Esophagus squamous epithelium (tissue), 5 donors: ENCODE measurements at regions not wholly inside any gene's neighbourhood (a gene's known extent, or its start where the extent isn't known, plus 50 kb on each side); places are given as distances from the start of the nearest gene placed in this dataset.

Source experiments
- DNase-seq: peaks from one replicate; lab custom pipeline; 2025; lab: John Stamatoyannopoulos, UW
- H3K27ac ChIP-seq, 4 donors: fragments of 200-600 bp; sonication (generic); one replicate each; pipeline ENCODE4 v1.5.1; 2016 to 2019; ENCODE audit warnings: mild to moderate bottlenecking in 1 of 4
- H3K27me3 ChIP-seq, 4 donors: fragments of 200-600 bp; sonication (generic); 1 replicate in 3 of 4; 2 replicates in 1 of 4; pipeline versions ENCODE4 v1.5.1 to v1.6.0; 2017 to 2021; ENCODE audit warnings: antibody characterized with exemption in 1 of 4
- H3K36me3 ChIP-seq, 3 donors: fragments of 200-600 bp; sonication (generic); one replicate each; pipeline ENCODE4 v1.5.1; 2016 to 2019
- H3K4me1 ChIP-seq, 3 donors: fragments of 200-600 bp; sonication (generic); one replicate each; pipeline ENCODE4 v1.5.1; 2017 to 2019
- H3K4me3 ChIP-seq, 4 donors: fragments of 200-600 bp; sonication (generic); 1 replicate in 3 of 4; 2 replicates in 1 of 4; pipeline ENCODE4 v1.5.1; 2016 to 2019; ENCODE audit warnings: mild to moderate bottlenecking in 2 of 4, moderate library complexity in 1 of 4
- H3K9me3 ChIP-seq, 3 donors: fragments of 200-600 bp; sonication (generic); one replicate each; pipeline ENCODE4 v1.5.1; 2016 to 2019
- POLR2A ChIP-seq, 4 donors: fragments of 450-650 bp; IDR thresholded peaks; one replicate each; pipeline ENCODE4 v1.6.1; 2017; ENCODE audit warnings: antibody characterized with exemption in 4 of 4, mild to moderate bottlenecking in 4 of 4, moderate library complexity in 3 of 4
- WGBS, 2 donors: methylation state at CpG; one replicate each; pipeline ENCODE4 v1.1.5; 2018; 5-methylcytosine and 5-hydroxymethylcytosine counted together
- intact Hi-C: fragments of 100-400 bp; cut with DNase I; formaldehyde crosslinking; loops from one replicate; pipeline ENCODE4 v1.15.0; 2022
- TF ChIP-seq, protein P1 (sequence below), 6 experiments: fragments of 450-650 bp in 4 of 6; fragments of 200-600 bp in 2 of 6; sonication (generic) in 2 of 6; IDR thresholded peaks; one replicate each; pipeline ENCODE4 v1.5.1; 2016 to 2019; ENCODE audit warnings: antibody characterized with exemption in 6 of 6, mild to moderate bottlenecking in 4 of 6, moderate library complexity in 4 of 6
- donor health status: DM: yes; HTN: yes; CAD: no.

DNA sequence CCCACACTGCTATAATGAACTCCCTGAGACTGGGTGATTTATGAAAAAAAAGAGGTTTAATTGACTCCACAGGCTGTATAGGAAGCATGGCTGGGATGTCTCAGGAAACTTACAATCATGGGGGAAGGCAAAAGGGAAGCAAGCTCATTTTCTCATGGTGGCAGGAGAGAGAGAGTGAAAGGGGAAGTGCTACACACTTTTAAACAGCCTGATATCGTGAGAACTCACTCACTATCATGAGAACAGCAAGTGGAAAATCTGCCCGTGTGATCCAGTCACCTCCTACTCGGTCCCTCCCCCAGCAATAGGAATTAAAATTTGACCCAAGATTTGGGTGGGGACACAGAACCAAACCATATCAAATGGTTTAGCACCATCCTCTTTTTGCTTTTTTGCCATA lies 116.6 kb upstream of the CEP162 start:
- Histone ChIP-seq H3K36me3 (no peaks in the 10 kb centered on the region), H3K27ac (no peak overlapping the region), H3K9me3 (no peaks in the 10 kb centered on the region), H3K27me3 (no peaks in the 10 kb centered on the region), H3K4me1 (no peaks in the 10 kb centered on the region), H3K4me3 (no peak overlapping the region)
- 52 to 65% methylated on average over 3 of the region's 3 CpGs for WGBS, 2 donors
- DNase-seq, result no peak
- TF ChIP-seq, protein P1, sequence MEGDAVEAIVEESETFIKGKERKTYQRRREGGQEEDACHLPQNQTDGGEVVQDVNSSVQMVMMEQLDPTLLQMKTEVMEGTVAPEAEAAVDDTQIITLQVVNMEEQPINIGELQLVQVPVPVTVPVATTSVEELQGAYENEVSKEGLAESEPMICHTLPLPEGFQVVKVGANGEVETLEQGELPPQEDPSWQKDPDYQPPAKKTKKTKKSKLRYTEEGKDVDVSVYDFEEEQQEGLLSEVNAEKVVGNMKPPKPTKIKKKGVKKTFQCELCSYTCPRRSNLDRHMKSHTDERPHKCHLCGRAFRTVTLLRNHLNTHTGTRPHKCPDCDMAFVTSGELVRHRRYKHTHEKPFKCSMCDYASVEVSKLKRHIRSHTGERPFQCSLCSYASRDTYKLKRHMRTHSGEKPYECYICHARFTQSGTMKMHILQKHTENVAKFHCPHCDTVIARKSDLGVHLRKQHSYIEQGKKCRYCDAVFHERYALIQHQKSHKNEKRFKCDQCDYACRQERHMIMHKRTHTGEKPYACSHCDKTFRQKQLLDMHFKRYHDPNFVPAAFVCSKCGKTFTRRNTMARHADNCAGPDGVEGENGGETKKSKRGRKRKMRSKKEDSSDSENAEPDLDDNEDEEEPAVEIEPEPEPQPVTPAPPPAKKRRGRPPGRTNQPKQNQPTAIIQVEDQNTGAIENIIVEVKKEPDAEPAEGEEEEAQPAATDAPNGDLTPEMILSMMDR (IDR thresholded peaks at IDR 0.05), result no peak
- TF ChIP-seq POLR2A (IDR thresholded peaks at IDR 0.05), result no peak
- intact Hi-C loops, result no loop called here

DNA sequence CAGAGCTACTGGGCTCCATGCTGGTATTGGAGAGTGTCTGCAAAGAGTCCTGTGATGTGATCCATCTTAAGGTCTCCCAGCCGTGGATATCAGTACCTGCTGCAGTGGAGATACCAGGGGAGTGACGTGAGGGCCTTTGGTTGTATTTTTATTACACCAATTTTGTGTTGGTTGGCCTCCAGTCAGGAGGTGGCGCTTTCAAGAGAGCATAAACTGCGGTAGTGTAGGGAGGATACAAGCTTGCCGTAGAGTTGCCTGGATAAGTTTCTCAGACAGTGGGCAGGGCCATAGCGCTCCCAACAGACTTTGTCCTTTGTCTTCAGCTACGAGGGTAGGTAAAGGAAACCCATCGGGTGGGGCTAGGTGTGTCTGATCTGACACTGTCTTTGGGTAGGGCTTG lies 113.0 kb upstream of the CEP162 start:
- H3K27ac ChIP-seq, result no peak overlapping the region
- TF ChIP-seq, protein P1 (IDR thresholded peaks at IDR 0.05), result no peak
- TF ChIP-seq POLR2A (IDR thresholded peaks at IDR 0.05), result no peak
- 77% methylated on average over 8 of the region's 8 CpGs for WGBS, 2 donors
- H3K9me3 ChIP-seq, result no peaks in the 10 kb centered on the region
- H3K4me1 ChIP-seq, result no peaks in the 10 kb centered on the region
- DNase-seq, result no peak
- intact Hi-C loops, result no loop called here
- H3K36me3 ChIP-seq, result no peaks in the 10 kb centered on the region
- H3K27me3 ChIP-seq, result no peaks in the 10 kb centered on the region
- no peak overlapping the region for H3K4me3 ChIP-seq

DNA sequence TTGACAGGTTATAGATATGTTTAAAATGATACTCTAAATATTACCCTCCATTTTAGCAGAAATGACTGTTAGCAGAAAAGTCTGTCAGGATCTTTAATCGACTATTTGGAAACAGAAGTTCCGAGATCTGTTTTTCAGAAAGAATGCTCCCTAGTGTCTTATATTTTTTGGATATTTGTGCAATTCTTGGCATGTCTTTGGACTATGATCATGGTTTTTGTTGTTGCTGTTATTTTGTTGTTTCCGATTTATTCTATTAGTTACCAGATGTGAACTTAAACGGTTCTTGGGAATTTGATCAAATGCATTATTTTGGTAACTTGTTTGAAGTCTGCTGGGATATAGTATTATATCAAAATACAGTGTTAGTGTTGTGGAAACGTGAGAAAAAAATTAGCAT lies 106.4 kb upstream of the CEP162 start:
- Histone ChIP-seq H3K4me3 (no peak overlapping the region), H3K9me3 (no peaks in the 10 kb centered on the region), H3K36me3 (no peaks in the 10 kb centered on the region), H3K27me3 (no peaks in the 10 kb centered on the region), H3K27ac (no peak overlapping the region), H3K4me1 (no peaks in the 10 kb centered on the region)
- 56 to 63% methylated on average over 5 of the region's 5 CpGs for WGBS, 2 donors
- intact Hi-C loops, result no loop called here
- DNase-seq, result no peak
- TF ChIP-seq POLR2A (IDR thresholded peaks at IDR 0.05), result no peak
- TF ChIP-seq, protein P1 (IDR thresholded peaks at IDR 0.05), result no peak

DNA sequence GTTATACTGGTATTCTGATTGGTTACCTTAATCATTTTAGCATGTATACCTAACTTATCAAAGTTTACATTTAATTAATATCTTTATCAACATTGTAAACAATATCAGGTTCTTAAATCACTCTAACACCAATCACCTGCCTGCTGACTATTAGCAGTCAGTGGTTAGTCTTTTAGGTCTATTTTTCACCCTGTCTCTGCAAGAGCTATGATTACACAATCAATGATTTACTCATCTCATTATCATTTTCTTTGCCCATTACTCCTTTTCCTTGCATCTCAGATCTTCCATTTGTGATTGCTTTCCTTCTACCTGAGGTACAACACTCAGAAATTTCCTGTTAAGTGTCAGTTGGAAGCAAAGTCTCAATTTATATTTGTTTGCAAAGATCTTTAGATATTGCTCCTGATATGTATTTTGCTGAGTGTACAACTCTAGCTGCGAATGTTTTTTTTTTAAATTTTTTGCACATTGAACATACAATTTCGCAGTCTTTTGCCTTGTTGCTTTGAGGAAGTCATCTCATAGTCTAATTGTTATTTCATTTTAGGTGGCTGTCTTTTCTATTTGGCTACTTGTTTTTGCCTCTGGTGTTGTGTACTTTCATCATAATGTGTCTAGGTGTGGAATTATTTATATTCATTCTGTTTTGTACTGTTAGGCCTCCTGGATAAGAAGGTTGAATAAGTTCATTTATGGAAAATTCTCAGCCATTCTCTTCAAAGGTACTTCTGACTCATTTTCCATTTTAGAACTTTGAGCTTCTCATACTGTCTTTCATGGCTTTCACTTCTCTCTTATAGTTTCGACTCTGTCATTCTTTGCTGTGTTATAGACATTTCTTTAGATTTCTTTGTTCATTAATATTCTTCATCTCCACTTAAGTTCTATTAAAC lies 104.9 kb upstream of the CEP162 start:
- no peaks in the 10 kb centered on the region for H3K4me1 ChIP-seq
- no peaks in the 10 kb centered on the region for H3K27me3 ChIP-seq
- no peak overlapping the region for H3K4me3 ChIP-seq
- no peaks in the 10 kb centered on the region for H3K9me3 ChIP-seq
- no peak for DNase-seq
- H3K36me3 ChIP-seq, result no peaks in the 10 kb centered on the region
- WGBS, 2 donors, result 54 to 68% methylated on average over 3 of the region's 3 CpGs
- TF ChIP-seq, protein P1 (IDR thresholded peaks at IDR 0.05), result no peak
- no peak for TF ChIP-seq POLR2A (IDR thresholded peaks at IDR 0.05)
- H3K27ac ChIP-seq, result no peak overlapping the region
- intact Hi-C loops, result no loop called here

DNA sequence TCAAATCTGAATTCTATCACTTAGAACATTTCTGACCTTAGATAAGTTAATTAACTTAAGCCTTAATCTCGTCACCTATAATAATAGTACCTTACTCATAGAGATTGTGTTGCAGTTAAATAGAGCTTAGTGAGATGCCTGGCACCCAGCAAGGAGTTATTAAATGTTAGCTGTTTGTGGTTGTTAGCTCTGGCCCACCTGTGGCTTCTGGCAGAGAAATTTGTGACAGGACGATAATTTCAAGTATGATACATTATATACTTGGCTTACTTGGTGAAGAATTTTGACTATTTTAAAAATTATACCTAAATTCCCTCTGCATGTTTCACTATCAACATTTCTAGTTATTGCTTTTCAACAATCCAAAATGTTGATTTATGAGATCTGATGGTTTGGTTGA lies 102.9 kb upstream of the CEP162 start:
- TF ChIP-seq POLR2A (IDR thresholded peaks at IDR 0.05), result no peak
- TF ChIP-seq, protein P1 (IDR thresholded peaks at IDR 0.05), result no peak
- H3K4me1 ChIP-seq, result no peaks in the 10 kb centered on the region
- no peaks in the 10 kb centered on the region for H3K36me3 ChIP-seq
- H3K27ac ChIP-seq, result no peak overlapping the region
- 64 to 71% methylated on average over 2 of the region's 2 CpGs for WGBS, 2 donors
- intact Hi-C loops, result no loop called here
- no peaks in the 10 kb centered on the region for H3K27me3 ChIP-seq
- no peak for DNase-seq
- H3K4me3 ChIP-seq, result no peak overlapping the region
- no peaks in the 10 kb centered on the region for H3K9me3 ChIP-seq
